Breast epithelium (tissue), 3 donors: ENCODE measurements at regions not wholly inside any gene's neighbourhood (a gene's known extent, or its start where the extent isn't known, plus 50 kb on each side); places are given as distances from the start of the nearest gene placed in this dataset.

Experiments used
- CTCF ChIP-seq, 3 donors: fragments of 450-650 bp; IDR thresholded peaks; one replicate each; pipeline ENCODE4 v1.5.1; 2016 to 2017; ENCODE audit warnings: antibody characterized with exemption in 3 of 3, mild to moderate bottlenecking in 3 of 3, moderate library complexity in 3 of 3
- POLR2A ChIP-seq: fragments of 450-650 bp; IDR thresholded peaks from one replicate; pipeline ENCODE4 v1.6.1; 2016; ENCODE audit warnings: antibody characterized with exemption, mild to moderate bottlenecking, moderate library complexity
- POLR2AphosphoS5 ChIP-seq, 3 donors: sonication (generic); formaldehyde crosslinking; IDR thresholded peaks; one replicate each; pipeline ENCODE4 v1.6.1; 2017; ENCODE audit warnings: antibody characterized with exemption in 3 of 3

- TF ChIP-seq CTCF (IDR thresholded peaks at IDR 0.05) (no peak), POLR2A (no peak), POLR2AphosphoS5 (IDR thresholded peaks at IDR 0.05) (no peak)
These were observed 879.0 kb downstream of the DSC3 start for GRCh38 chr18:30163573-30163972.
